WTC11 (cell line): ENCODE measurements at regions not wholly inside any gene's neighbourhood (a gene's known extent, or its start where the extent isn't known, plus 50 kb on each side); places are given as distances from the start of the nearest gene placed in this dataset.

Source experiments
- ATAC-seq: fragments of 200-7000 bp; cut with Tn5 transposase; 2 replicates; pipeline ENCODE4 v1.10.0; 2021; ENCODE audit warnings: mild to moderate bottlenecking, moderate library complexity
- CTCF ChIA-PET: fragments of 300-600 bp; sonication (Branson Sonifier 250); formaldehyde crosslinking; loops from one replicate; lab custom pipeline; 2021; ENCODE audit warnings: antibody characterized with exemption; lab: Charles Lee
- POLR2A ChIA-PET: fragments of 350-600 bp; sonication (Branson Sonifier 250); formaldehyde crosslinking; loops from one replicate; lab custom pipeline; 2021; ENCODE audit warnings: antibody characterized with exemption; lab: Charles Lee
- DNase-seq: peaks from one replicate; pipeline ENCODE4 v3.0.0; 2021; ENCODE audit warnings: low spot score
- H3K27ac Mint-ChIP-seq: 2 replicates; pipeline ENCODE4 v1.8.0; 2021; ENCODE audit warnings: mixed read lengths
- H3K27me3 Mint-ChIP-seq: 2 replicates; pipeline ENCODE4 v1.8.0; 2021; ENCODE audit warnings: low read depth, mild to moderate bottlenecking, moderate library complexity, mixed read lengths
- H3K36me3 Mint-ChIP-seq: 2 replicates; pipeline ENCODE4 v1.8.0; 2021; ENCODE audit warnings: mixed read lengths
- H3K4me1 Mint-ChIP-seq: 2 replicates; pipeline ENCODE4 v1.8.0; 2022; ENCODE audit warnings: mixed read lengths
- H3K4me3 Mint-ChIP-seq: 2 replicates; pipeline ENCODE4 v1.8.0; 2021; ENCODE audit warnings: mild to moderate bottlenecking, moderate library complexity, mixed read lengths
- H3K9me3 Mint-ChIP-seq: 2 replicates; pipeline ENCODE4 v1.8.0; 2021; ENCODE audit warnings: mixed read lengths
- EMX1 ChIP-seq: fragments of 250-450 bp; sonication (Bioruptor Pico); IDR thresholded peaks from 2 replicates; pipeline ENCODE4 v1.8.0; 2021; ENCODE audit warnings: mild to moderate bottlenecking
- ESRRA ChIP-seq: sonication (generic); formaldehyde crosslinking; IDR thresholded peaks from 2 replicates; pipeline ENCODE4 v1.8.1; 2022; ENCODE audit warnings: mild to moderate bottlenecking, missing genetic modification reagents, borderline replicate concordance
- FOXJ3 ChIP-seq: sonication (generic); formaldehyde crosslinking; IDR thresholded peaks from 2 replicates; pipeline ENCODE4 v1.9.0; 2021; ENCODE audit warnings: missing genetic modification reagents, mild to moderate bottlenecking, borderline replicate concordance
- GABPB1 ChIP-seq: sonication (generic); formaldehyde crosslinking; IDR thresholded peaks from 2 replicates; pipeline ENCODE4 v1.8.1; 2023; ENCODE audit warnings: mild to moderate bottlenecking, missing genetic modification reagents
- HMGA2 ChIP-seq: fragments of 250-450 bp; sonication (Bioruptor Pico); IDR thresholded peaks from 2 replicates; pipeline ENCODE4 v1.4.0; 2021; ENCODE audit warnings: mild to moderate bottlenecking, moderate library complexity
- MYBL2 ChIP-seq: sonication (generic); formaldehyde crosslinking; IDR thresholded peaks from 2 replicates; pipeline ENCODE4 v1.8.1; 2023; ENCODE audit warnings: mild to moderate bottlenecking, moderate library complexity, missing genetic modification reagents
- SMAD3 ChIP-seq: sonication (generic); formaldehyde crosslinking; IDR thresholded peaks from 2 replicates; pipeline ENCODE4 v1.8.0; 2022; ENCODE audit warnings: missing genetic modification reagents, mild to moderate bottlenecking, borderline replicate concordance
- TEAD4 ChIP-seq: sonication (generic); formaldehyde crosslinking; IDR thresholded peaks from 2 replicates; pipeline ENCODE4 v1.8.0; 2022; ENCODE audit warnings: mild to moderate bottlenecking, missing genetic modification reagents
- ZBTB21 ChIP-seq: sonication (generic); formaldehyde crosslinking; IDR thresholded peaks from 2 replicates; pipeline ENCODE4 v1.8.1; 2023; ENCODE audit warnings: mild to moderate bottlenecking, missing genetic modification reagents, borderline replicate concordance
- ZNF317 ChIP-seq: sonication (generic); formaldehyde crosslinking; IDR thresholded peaks from 2 replicates; pipeline ENCODE4 v1.8.1; 2023; ENCODE audit warnings: low read depth, mild to moderate bottlenecking, moderate library complexity, missing genetic modification reagents, borderline replicate concordance
- TF ChIP-seq, protein P1 (sequence below): sonication (generic); formaldehyde crosslinking; IDR thresholded peaks from 2 replicates; pipeline ENCODE4 v1.8.0; 2022; ENCODE audit warnings: missing genetic modification reagents
- TF ChIP-seq, protein P2 (sequence below): fragments of 250-450 bp; sonication (Bioruptor Pico); IDR thresholded peaks from 2 replicates; pipeline ENCODE4 v1.9.0; 2021; ENCODE audit warnings: mild to moderate bottlenecking
- TF ChIP-seq, protein P3 (sequence below): sonication (generic); formaldehyde crosslinking; IDR thresholded peaks from 2 replicates; pipeline ENCODE4 v1.8.0; 2023; ENCODE audit warnings: mild to moderate bottlenecking, missing genetic modification reagents
- TF ChIP-seq, protein P4 (sequence below): sonication (generic); formaldehyde crosslinking; IDR thresholded peaks from 2 replicates; pipeline ENCODE4 v1.8.1; 2023; ENCODE audit warnings: mild to moderate bottlenecking, missing genetic modification reagents, moderate library complexity
- TF ChIP-seq, protein P5 (sequence below): sonication (generic); formaldehyde crosslinking; IDR thresholded peaks from 2 replicates; pipeline ENCODE4 v1.8.1; 2023; ENCODE audit warnings: mild to moderate bottlenecking, missing genetic modification reagents
- TF ChIP-seq, protein P6 (sequence below): fragments of 250-450 bp; sonication (Bioruptor Pico); IDR thresholded peaks from 2 replicates; pipeline ENCODE4 v1.8.0; 2021; ENCODE audit warnings: mild to moderate bottlenecking

DNA sequence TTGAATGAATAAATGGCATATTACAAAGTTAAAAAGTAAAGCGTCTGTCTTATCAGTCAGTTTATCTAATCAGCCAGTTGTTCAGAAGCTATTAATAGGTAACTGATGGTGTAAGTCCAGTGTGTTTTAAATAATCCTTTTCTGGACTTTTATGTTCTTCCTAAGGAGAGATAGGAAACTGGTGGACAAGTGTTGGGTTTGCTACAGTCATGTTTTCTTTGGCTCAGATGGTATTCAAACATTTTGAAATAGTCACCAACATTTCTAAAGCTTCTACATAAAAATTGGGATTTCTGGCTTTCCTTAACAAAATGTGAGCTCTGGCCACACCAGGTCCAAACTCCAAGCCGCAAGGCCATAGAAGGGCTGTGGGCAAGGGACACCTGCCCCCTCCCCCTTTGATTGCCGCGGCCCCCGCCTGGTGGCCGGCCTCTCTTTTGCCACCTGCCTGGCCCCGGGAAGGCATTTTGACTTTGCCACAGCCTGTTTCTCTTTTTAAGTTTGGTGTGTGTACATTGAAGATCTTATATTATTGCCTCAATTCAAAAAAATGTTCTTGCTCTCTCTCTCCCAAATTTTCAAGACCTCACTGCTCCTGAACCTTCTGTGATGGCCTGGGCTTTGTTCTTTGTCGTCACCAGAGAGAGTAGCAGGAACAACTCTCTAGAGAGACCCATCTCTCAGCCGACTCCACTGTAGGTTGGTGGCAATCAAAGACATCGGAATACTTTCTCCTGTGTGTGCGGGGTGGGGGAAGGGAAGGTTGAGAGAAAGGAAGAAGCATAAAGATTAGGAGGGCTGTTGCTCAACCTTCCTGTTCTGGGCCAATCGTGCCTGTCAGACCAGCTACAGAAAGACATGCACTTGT, 84.0 kb upstream of the ZNF217 start (continued):
- TF ChIP-seq, protein P1, sequence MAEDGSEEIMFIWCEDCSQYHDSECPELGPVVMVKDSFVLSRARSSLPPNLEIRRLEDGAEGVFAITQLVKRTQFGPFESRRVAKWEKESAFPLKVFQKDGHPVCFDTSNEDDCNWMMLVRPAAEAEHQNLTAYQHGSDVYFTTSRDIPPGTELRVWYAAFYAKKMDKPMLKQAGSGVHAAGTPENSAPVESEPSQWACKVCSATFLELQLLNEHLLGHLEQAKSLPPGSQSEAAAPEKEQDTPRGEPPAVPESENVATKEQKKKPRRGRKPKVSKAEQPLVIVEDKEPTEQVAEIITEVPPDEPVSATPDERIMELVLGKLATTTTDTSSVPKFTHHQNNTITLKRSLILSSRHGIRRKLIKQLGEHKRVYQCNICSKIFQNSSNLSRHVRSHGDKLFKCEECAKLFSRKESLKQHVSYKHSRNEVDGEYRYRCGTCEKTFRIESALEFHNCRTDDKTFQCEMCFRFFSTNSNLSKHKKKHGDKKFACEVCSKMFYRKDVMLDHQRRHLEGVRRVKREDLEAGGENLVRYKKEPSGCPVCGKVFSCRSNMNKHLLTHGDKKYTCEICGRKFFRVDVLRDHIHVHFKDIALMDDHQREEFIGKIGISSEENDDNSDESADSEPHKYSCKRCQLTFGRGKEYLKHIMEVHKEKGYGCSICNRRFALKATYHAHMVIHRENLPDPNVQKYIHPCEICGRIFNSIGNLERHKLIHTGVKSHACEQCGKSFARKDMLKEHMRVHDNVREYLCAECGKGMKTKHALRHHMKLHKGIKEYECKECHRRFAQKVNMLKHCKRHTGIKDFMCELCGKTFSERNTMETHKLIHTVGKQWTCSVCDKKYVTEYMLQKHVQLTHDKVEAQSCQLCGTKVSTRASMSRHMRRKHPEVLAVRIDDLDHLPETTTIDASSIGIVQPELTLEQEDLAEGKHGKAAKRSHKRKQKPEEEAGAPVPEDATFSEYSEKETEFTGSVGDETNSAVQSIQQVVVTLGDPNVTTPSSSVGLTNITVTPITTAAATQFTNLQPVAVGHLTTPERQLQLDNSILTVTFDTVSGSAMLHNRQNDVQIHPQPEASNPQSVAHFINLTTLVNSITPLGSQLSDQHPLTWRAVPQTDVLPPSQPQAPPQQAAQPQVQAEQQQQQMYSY (CRISPR knock-in tag) = no peak
- TF ChIP-seq FOXJ3 (CRISPR knock-in tag) (no peak), ZNF317 (peak; percentile 59; the same call in 1 of the 2 replicates), GABPB1 (CRISPR knock-in tag) (peak; percentile 64), HMGA2 (CRISPR knock-in tag) (no peak), TEAD4 (CRISPR knock-in tag) (no peak)
- TF ChIP-seq, protein P2, sequence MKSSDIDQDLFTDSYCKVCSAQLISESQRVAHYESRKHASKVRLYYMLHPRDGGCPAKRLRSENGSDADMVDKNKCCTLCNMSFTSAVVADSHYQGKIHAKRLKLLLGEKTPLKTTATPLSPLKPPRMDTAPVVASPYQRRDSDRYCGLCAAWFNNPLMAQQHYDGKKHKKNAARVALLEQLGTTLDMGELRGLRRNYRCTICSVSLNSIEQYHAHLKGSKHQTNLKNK (CRISPR knock-in tag) = no peak
- TF ChIP-seq, protein P3, sequence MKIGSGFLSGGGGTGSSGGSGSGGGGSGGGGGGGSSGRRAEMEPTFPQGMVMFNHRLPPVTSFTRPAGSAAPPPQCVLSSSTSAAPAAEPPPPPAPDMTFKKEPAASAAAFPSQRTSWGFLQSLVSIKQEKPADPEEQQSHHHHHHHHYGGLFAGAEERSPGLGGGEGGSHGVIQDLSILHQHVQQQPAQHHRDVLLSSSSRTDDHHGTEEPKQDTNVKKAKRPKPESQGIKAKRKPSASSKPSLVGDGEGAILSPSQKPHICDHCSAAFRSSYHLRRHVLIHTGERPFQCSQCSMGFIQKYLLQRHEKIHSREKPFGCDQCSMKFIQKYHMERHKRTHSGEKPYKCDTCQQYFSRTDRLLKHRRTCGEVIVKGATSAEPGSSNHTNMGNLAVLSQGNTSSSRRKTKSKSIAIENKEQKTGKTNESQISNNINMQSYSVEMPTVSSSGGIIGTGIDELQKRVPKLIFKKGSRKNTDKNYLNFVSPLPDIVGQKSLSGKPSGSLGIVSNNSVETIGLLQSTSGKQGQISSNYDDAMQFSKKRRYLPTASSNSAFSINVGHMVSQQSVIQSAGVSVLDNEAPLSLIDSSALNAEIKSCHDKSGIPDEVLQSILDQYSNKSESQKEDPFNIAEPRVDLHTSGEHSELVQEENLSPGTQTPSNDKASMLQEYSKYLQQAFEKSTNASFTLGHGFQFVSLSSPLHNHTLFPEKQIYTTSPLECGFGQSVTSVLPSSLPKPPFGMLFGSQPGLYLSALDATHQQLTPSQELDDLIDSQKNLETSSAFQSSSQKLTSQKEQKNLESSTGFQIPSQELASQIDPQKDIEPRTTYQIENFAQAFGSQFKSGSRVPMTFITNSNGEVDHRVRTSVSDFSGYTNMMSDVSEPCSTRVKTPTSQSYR (CRISPR knock-in tag) = peak; percentile 80; the same call in 1 of the 2 replicates

DNA sequence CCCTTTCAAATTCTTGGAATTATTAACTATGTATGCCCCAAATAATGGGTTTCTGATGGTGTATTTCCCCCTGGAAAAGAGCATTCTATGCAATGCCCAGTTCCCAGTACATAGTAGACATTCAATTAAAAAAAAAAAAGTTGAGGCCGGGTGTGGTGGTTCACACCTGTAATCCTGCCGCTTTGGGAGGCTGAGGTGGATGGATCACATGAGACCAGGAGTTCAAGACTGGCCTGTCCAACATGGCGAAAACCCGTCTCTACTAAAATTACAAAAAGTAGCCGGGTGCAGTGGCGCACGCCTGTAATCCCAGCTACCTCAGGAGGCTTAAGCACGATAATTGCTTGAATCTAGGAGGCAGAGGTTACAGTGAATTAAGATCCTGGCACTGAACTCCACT, 83.3 kb upstream of the ZNF217 start:
- ChIA-PET CTCF (interaction anchor here (0.5 kb wide), 1 partner anchor 87 kb away, joined by 3 read pairs; no protein-coding TSS in a partner anchor), POLR2A (no interaction called here)
- Mint-ChIP-seq H3K36me3 (no peaks in the 10 kb centered on the region), H3K4me3 (no peak overlapping the region), H3K27me3 (no peaks in the 10 kb centered on the region), H3K27ac (no peak overlapping the region), H3K4me1 (peaks cover 33% of the 10 kb centered on the region), H3K9me3 (no peaks in the 10 kb centered on the region)
- TF ChIP-seq, protein P4, sequence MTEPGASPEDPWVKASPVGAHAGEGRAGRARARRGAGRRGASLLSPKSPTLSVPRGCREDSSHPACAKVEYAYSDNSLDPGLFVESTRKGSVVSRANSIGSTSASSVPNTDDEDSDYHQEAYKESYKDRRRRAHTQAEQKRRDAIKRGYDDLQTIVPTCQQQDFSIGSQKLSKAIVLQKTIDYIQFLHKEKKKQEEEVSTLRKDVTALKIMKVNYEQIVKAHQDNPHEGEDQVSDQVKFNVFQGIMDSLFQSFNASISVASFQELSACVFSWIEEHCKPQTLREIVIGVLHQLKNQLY (CRISPR knock-in tag) = no peak
- no peak for TF ChIP-seq MYBL2 (CRISPR knock-in tag)
- TF ChIP-seq, protein P5, sequence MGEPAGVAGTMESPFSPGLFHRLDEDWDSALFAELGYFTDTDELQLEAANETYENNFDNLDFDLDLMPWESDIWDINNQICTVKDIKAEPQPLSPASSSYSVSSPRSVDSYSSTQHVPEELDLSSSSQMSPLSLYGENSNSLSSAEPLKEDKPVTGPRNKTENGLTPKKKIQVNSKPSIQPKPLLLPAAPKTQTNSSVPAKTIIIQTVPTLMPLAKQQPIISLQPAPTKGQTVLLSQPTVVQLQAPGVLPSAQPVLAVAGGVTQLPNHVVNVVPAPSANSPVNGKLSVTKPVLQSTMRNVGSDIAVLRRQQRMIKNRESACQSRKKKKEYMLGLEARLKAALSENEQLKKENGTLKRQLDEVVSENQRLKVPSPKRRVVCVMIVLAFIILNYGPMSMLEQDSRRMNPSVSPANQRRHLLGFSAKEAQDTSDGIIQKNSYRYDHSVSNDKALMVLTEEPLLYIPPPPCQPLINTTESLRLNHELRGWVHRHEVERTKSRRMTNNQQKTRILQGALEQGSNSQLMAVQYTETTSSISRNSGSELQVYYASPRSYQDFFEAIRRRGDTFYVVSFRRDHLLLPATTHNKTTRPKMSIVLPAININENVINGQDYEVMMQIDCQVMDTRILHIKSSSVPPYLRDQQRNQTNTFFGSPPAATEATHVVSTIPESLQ (CRISPR knock-in tag) = no peak
- TF ChIP-seq, protein P6, sequence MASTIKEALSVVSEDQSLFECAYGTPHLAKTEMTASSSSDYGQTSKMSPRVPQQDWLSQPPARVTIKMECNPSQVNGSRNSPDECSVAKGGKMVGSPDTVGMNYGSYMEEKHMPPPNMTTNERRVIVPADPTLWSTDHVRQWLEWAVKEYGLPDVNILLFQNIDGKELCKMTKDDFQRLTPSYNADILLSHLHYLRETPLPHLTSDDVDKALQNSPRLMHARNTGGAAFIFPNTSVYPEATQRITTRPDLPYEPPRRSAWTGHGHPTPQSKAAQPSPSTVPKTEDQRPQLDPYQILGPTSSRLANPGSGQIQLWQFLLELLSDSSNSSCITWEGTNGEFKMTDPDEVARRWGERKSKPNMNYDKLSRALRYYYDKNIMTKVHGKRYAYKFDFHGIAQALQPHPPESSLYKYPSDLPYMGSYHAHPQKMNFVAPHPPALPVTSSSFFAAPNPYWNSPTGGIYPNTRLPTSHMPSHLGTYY (CRISPR knock-in tag) = no peak
- no peak for TF ChIP-seq EMX1
- no peak for TF ChIP-seq SMAD3 (CRISPR knock-in tag)
- TF ChIP-seq ESRRA = no peak
- TF ChIP-seq ZBTB21 (CRISPR knock-in tag) = no peak
- ATAC-seq (no peak), DNase-seq (no peak)
